Erythroblast (primary cell): ENCODE measurements at regions not wholly inside any gene's neighbourhood (a gene's known extent, or its start where the extent isn't known, plus 50 kb on each side); places are given as distances from the start of the nearest gene placed in this dataset.

Experiments
- GATA1 ChIP-seq: IDR thresholded peaks from 2 replicates; pipeline ENCODE4 v1.6.1; 2011; ENCODE audit warnings: low read depth, mild to moderate bottlenecking, control low read depth, low read length, moderate library complexity
- POLR2A ChIP-seq: IDR thresholded peaks from 2 replicates; pipeline ENCODE4 v1.6.1; 2011; ENCODE audit warnings: mild to moderate bottlenecking, low read length

DNA sequence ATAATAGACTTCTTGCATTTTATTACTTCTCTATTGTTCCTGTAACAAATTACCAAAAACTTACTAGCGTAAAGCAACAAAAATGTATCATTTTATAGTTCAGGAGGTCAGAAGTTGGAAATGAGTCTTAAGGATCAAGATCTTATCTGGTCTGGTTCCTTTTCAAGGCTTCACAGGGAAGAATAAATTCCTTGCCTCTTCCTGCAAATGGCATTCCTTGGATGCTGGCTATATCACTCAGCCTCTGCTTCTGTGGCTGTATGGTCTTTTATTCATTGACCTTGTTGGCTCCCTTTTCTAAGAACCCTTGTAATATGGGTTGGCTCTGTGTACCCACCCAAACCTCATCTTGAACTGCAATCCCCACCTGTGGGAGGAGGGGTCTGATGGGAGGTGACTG is 478.4 kb upstream of the THBS1 start:
- no peak for TF ChIP-seq POLR2A
- no peak for TF ChIP-seq GATA1
